GM10266 (cell line): ENCODE measurements at regions not wholly inside any gene's neighbourhood (a gene's known extent, or its start where the extent isn't known, plus 50 kb on each side); places are given as distances from the start of the nearest gene placed in this dataset.

Source experiments
- DNase-seq: peaks from one replicate; pipeline ENCODE4 v3.0.0; 2012; ENCODE audit errors: extremely low spot score
- CTCF ChIP-seq: IDR thresholded peaks from 2 replicates; pipeline ENCODE4 v1.5.1; 2012; ENCODE audit warnings: mild to moderate bottlenecking, low read depth; ENCODE audit not compliant: control insufficient read depth, insufficient read depth; ENCODE audit errors: missing control alignments

- no peak for TF ChIP-seq CTCF
Measured at GRCh38 chr9:107940616-107941595, 451.3 kb upstream of the KLF4 start.

GRCh38 chr9:107938801-107939386, 449.3 kb upstream of the KLF4 start:
- TF ChIP-seq CTCF = no peak
- DNase-seq = no peak

More at GRCh38 chr9:107940616-107941595, 451.3 kb upstream of the KLF4 start:
- no peak for DNase-seq

GRCh38 chr9:107935931-107936330, 446.4 kb upstream of the KLF4 start:
- no peak for TF ChIP-seq CTCF
- no peak for DNase-seq

- no peak for DNase-seq
- no peak for TF ChIP-seq CTCF
Measured at GRCh38 chr9:107933516-107933915, 443.9 kb upstream of the KLF4 start.

- no peak for TF ChIP-seq CTCF
- no peak for DNase-seq
Measured at GRCh38 chr9:107933097-107933496, 443.5 kb upstream of the KLF4 start.

GRCh38 chr9:107932601-107933000, 443.0 kb upstream of the KLF4 start:
- DNase-seq = no peak
- no peak for TF ChIP-seq CTCF

- no peak for TF ChIP-seq CTCF
- no peak for DNase-seq
Measured at GRCh38 chr9:107932046-107932445, 442.5 kb upstream of the KLF4 start.
